Colon (tissue), 2 donors: ENCODE measurements at regions not wholly inside any gene's neighbourhood (a gene's known extent, or its start where the extent isn't known, plus 50 kb on each side); places are given as distances from the start of the nearest gene placed in this dataset.
"Not testable (repeated sequence)": the region's sequence is repeated elsewhere in the genome, so short reads cannot be mapped to it uniquely, and the experiment has no call there.

Experiments
- FAIRE-seq: peaks from 2 replicates; lab custom pipeline; 2012; peaks lifted over from hg19 to GRCh38; lab: Jason Lieb, UNC
- donor health status: control.
- donor health status: control.

DNA sequence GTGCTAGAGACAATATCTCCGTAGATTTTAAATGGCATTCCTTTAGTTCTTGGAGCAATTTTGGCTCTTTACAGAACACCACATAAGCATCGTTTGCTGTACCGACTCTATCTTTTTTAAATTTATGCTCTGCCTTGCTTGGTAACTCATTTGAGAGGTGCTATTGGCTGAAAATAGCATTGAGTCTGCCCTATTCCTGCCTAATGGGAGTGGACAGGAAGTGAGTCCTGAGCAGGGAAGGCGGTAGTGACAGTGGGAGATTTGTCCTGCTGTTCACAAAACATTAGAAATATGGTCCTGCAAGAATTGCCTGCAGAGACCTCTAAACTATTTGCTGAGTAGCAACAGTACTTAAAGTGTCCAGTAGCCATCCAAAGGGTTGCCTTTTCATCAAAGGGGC is 115.2 kb upstream of the IFNE start:
- no peak for FAIRE-seq

DNA sequence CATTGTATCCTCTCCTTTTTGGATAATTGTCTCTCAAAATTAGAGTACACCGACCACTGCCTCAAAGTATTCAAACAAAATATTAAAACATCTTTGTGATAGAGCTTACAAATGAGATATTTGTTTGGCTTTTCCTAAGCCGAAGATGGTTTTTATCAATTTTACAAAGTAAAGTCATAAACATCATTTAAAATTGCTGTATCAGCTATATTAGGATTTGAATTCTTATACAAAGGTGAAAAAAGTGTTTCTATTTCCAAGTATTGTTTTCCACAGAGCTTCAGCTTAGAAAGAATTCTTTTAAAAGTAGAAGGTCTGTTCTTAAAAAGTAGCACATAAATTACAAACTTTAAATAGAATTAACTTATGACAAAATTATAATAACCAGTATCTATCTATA is 116.6 kb upstream of the IFNE start:
- no peak for FAIRE-seq

DNA sequence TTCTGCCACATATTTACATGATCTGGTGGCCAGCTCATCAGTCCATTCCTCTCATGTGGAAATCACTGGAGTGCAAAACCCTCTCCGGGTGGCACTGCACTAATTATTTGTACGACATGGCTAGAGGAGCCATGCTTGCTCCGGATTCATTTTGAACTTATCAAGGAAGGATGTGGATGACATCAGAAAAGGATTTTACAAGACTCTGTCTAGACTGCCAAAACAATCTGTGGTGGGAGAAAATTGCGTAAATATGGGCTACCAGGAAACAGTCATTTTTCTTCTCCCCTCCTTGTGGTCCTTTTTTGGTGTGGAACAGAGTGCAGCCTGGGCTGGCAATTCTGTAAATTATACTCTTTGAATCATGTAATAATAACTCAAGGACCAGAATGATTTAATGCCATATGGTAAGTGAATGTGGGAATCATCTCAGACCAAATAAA is 123.4 kb upstream of the IFNE start:
- FAIRE-seq: no peak

DNA sequence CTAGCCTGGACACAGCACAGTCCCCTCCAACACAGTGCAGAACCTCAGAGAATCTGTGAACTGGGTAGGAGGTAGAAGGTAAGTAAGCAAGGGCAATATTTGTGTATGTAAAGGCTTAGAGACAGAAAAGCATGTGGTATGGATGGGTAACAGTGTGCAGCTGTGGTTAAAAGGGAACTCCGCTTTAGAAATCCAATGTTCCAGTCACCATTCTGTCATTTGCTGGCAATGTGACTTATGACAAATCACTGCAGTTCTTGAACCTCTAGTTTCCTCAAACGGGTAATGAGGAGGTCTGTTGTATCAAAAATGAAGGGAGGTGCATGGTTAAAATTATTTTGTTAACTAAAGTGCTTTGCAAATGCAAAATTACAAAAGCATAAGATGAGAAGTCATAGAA is 125.5 kb upstream of the IFNE start:
- no peak for FAIRE-seq

DNA sequence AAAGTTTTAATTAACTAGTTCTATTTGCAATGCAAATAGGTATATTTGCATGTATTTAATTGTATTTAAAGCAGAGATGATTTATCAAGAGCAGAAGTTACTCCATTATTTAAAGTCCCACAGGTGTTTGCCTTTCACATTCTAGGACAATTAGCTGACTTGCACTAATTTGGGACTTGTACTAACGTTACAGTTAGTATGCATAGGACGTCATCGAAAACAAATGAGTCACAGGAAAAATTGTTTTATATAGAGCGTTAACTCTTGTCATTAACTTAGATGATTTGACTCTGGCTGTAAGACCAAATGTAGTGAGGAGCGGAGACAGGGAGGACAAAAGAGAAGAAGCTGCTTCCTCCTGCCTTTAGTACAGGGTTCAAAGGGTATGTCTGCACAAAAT is 126.1 kb upstream of the IFNE start:
- no peak for FAIRE-seq

DNA sequence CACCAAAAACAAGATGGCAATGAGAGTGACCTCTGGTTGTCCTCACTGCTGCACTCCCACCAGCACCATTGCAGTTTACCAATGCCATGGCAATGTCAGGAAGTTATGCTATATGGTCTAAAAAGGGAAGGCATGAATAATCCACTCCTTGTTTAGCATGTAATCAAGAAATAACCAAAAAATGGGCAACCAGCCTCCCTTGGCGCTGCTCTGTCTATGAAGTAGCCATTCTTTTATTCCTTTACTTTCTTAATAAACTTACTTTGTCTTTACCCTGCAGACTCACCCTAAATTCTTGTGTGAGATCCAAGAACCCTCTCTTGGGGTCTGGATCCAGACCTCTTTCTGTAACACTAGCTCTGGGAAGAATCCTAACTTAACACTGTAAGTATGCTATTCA is 127.4 kb upstream of the IFNE start:
- no peak for FAIRE-seq

DNA sequence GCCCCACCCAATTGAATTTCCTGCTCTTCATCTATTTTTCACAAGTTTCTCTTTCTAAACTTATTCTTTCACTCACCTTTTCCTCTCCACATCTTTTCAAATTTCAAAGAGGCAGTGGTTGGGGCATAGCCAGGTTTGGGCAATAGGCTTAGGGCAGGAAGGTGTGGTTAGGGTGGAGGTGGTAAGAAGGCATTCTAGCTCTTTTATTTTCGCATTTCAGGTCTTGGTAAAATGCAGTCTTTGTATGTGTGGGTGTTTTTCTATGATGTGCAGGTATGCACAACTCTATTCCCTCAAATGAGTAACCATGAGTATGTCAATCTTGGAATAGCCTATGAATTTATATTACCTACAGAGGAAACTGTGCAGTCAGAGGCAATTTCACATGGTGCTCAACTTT is 129.8 kb upstream of the IFNE start:
- no peak for FAIRE-seq

DNA sequence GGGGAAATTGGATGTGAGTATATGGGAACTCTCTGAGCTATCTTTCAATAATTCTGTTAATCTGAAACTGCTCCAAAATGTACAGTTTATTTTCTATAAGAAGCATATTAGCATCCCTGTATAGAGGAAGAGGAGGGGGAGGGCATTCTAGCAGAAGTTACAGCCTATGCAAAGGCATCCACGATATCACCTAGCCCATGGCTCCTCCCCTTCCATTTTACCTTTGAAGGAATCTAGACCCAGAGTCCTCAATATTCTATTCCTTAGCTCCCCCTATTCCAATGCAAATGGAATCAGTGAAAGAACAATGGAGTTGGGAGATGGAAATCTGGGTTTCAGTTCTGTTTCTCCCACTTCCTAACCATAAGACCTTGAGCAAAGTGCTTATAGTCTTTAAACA is 132.9 kb upstream of the IFNE start:
- FAIRE-seq: no peak

DNA sequence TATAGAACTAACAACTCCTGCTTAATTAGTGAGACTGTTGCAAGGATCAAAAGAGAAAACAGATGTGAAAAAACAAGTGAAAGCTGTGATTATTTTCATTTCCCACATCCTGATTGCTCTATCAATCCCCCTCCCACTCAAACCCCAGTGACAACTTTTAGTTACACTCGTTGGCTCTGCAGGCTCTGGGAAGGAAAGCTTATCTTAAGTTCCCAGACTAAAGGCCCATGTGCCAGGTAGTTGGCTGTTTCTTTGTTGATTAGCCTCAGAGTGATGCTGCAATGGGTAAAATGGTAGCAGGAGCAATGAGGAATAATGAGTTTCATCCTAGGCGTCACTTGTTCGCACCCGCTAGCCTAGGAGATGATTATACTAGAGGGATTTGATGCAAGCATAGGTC is 133.3 kb upstream of the IFNE start:
- FAIRE-seq: no peak

DNA sequence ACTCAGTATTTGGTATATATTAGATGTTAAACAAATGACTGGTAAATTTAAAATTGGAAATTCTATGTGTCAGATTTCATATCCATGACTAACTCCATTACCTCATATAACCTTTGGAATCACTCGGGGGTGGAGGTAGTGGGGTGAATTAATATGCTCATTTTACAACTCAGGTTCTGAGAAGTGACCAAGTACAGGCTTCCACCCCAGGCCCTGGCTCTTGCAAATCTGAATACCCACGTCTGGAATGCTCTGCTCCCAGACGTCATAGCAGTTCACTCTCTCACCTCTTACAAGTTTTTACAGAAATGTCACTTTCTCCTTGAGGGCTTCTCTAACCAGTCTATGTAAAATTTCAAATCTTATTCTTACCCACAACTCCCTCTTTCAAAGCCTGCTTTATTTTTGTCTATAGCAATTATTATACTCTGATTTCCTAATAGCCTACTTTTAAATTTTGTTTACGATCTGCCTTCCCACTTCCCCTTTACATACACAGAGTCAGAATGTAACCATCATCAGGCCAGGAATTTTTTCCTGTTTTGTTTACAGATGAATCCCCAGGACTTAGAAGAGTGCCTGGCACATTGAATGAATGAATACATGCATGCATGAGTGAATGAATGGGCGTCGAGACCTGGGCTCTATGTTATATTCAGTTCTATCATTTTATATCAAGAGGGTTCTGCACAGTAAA is 134.1 kb upstream of the IFNE start:
- FAIRE-seq: no peak

DNA sequence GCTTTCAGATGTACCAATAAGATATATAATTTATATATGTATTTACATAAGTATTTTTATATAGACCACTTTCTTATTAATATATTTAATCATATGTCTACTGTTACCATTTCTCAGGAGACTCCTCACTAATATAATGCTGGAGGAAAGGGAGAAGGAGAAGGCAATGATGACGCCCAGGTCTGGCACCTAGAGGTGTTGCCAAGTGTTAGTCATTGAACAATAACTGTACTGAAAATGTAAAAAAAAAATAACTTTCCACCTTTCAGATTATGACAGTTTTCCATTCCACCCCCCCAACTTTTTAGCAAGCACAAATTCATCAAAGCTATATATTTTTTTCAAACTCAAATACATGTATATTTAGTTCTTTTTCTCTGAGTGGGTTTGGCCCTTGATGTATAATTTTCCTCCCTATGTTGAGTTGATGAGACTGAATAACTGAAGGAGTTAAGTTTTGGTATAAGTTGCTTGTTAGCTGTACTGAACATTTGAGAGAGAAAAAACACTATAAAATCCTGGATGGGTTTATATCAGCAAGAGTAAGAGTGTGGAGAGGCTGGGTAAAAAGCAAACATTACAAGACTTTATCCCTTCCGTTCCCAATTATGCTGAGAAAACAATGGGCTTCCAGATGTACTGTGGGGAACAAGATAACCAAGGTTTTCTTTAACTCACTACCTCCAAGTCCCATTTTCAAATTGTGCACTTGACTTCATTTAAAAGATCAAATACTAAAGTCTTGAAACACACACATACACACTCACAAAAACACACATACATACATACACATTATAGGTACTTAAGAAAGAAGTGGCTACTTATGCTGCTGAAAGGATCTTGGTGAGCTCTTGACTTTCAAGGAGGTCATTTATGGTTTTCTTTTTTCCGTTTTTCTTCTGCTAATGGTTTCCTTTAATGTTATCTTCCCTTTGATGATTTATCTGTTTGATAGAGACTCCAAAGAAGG is 142.8 kb upstream of the IFNE start:
- FAIRE-seq: no peak

DNA sequence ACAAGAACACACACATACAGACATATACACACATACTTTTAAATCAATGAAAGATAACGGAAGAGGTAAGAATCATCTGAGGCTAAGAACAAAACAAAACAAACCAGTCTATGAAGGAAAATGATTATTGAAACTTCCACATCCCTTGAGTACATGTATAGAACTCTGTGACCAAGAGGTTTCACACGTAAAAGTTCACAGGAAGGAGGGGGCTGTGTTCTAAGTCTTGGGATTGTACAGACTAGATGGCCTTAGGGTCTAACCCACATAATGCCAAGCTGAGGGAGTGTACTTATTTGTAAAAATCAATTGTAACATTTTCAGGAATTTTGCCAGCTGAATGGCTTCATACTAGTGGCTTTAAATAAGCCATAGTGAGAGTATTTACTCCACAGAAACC is 144.4 kb upstream of the IFNE start:
- no peak for FAIRE-seq

DNA sequence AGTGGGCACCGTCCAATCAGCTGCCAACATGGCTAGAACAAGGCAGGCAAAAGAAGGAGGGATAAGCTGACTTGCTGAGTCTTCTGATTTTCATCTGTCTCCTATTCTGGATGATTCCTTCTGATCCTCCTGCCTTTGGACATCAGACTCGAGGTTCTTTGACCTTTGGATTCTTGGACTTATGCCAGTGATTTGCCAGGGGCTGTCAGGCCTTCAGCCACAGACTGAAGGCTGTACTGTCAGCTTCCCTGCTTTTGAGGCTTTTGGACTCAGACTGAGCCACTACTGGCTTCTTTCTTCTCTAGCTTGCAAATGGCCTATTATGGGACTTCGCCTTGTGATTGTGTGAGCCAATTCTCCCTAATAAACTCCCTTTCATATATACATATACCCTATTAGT is 146.8 kb upstream of the IFNE start:
- FAIRE-seq: not testable (repeated sequence)

DNA sequence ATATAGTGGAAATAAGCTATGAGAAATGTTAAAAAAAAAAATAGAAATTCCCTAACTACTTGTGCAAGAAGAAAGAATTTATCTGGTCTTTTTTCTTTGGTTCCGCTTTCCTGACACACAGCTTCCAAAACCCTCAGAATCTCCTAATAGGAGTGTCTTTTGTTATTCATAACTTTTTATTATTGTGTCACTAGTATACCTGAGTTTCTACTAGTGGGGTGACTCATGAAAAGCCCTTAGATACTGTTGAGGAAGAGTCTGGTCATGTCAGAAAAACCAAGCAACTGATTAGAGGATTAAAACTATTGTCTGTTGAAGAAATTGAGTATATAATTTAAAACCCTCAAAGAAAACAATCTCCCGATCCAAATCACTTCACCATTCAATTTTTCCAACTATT is 152.8 kb upstream of the IFNE start:
- no peak for FAIRE-seq

DNA sequence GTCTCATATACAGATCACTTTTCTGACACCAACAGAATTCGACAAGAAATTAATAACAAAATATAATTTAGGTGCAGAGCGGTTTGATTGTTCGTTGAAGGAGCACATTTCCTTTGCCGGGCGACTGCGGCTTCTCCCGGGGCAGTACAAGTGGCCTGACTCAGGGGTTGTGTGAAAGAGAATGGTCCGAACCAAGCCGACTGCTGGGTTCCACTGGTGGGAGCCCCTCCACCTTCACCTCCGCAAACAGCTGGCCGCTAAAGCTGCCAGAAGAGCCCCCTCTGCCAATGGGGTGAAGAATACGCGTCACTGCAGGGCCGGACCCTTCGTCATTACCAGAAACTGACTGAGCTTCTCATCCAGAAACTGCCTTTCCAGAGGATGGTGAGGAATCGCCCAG is 156.0 kb upstream of the IFNE start:
- no peak for FAIRE-seq

DNA sequence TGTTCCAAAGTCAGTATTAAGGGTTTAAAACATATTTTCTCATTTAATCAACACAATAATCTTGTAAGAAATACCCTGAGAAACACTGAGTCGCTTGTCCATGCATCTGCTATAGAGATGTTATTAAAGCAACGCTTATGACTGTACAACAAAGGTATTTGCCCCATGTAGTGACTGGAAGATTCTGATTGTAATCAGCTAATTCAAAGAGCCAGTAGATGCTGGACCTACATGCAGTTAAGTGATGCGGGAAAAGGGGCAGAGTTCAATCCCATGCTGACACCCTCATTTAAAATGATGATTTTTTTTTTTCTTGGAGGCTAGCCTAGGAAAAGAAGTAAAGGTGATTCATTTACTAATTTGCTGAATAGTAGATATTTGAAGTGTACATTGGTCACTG is 149.3 kb upstream of the MTAP start:
- FAIRE-seq: no peak

DNA sequence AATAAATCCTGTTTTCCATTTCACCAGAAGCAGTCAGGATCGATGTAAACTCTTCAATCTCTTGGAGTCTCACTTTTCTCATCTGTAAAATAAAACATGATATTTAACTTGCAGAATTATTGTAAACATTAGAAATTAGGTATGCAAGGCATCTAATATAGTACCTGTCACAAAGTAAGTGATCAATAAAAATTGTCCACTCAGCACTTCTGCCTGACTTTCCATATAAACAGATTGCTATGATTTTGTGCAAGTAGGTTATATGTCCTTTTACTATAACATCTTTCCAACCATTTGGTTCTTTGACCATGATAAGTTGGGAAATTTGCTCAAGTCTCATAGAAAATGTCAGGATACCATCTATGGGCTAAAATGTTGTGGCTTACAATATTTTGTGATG is 148.8 kb upstream of the MTAP start:
- no peak for FAIRE-seq

DNA sequence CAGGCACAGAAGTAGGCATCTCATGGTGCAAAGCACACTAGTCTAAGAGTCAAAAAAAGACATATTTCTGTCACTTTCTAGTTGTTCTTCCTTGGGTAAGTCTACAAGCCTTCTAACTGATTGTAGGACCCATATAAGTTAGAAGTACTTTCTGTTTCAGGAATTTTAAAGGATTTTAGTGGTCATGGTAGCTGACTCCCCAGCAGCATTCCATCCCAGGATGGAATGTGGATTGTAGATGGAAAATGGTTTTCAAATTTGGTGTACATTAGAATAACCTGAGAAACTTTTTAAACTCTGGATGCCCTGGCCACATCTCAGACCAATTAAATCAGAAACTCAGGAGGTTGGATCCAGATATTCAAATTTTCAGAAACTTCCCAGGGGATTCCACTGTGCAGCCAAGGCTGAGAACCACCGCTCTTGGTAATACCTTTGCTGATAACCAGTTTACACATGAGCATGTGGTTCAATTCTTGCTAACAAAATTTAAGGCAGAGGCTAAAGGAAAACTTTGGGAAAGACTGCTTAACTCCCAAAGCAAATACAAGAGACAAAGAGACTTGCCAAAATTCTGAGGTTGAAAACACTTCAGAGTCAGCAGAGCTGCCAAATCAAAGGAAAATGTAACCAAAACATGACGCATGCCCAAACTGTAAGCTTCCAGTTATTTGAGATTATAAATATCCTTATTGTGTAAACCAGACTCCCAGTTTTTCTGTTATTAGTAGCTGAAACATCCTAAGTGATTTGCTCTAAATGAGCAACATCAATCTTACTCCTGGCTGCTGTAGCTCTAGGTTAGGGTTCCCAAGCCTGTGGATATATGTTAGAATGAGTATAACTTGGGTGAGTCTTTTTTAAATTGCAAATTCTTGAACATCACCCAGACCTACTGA is 145.4 kb upstream of the MTAP start:
- FAIRE-seq: no peak

DNA sequence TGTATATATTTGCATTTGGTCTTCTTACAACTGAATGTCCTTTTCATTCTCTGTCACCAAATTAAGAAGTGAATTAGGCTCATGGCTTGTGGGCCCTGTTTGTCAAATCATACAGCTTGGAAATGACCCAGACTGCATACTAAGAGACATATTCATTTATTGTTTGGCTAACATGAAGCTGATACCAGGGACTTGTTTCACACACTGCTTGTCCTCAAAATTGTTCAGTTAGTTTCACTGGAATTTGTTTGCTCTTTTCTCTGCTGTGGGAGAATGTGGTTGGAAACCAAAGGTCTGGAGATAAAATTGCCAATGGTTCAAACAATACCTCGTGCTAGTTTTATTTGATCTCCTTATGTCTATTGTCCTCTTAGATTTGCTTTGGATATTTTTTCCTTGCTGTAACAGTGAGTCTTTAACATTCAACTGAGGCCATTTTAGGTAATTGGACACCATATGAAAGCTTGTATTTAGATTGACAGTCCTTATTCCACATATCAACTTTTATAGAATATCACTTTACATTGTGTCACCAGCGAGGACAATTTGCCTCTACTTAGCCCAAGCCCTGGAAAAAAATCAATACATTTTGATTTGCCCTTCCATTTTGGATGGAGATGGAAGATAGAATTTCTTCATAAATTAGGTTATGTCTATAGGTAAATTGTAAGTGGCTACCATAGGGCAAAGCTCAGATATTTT is 144.3 kb upstream of the MTAP start:
- no peak for FAIRE-seq

DNA sequence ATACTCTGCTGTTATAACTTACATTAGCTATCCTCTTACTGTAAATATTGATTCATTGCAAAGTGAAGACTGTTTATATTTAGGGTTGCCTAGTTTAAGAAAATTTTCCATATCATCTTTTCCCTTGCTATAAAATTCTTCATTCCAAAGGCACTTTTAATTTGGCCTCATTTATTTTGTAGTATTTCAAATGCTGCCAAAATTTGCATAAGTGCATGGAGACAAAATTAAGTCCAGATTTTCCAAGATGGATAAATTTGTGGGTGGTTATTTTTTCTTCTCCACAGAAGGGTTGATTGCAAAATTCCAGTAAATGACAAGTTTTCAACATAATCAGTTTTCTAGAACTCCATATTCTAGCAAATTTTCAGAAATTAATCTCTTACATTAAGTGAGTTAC is 141.5 kb upstream of the MTAP start:
- FAIRE-seq: no peak

DNA sequence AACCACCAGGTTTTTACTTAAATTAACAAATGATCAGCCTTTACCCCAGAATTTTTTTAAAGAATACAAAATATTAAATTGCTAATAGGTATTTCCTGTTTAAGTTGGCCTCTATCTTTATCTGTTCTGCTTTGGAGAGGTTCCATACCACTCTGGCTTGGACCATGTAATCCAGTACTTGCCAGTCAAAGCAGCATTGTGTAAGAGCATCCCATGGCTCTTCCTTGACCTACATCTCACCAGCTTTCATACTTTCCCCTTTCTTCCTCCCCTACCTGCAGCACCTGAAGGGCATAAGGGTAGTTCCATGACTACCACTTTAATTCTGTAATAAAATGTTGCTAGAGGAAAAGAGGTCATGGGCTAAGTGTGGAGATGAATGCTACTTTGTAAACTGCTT is 140.8 kb upstream of the MTAP start:
- no peak for FAIRE-seq

DNA sequence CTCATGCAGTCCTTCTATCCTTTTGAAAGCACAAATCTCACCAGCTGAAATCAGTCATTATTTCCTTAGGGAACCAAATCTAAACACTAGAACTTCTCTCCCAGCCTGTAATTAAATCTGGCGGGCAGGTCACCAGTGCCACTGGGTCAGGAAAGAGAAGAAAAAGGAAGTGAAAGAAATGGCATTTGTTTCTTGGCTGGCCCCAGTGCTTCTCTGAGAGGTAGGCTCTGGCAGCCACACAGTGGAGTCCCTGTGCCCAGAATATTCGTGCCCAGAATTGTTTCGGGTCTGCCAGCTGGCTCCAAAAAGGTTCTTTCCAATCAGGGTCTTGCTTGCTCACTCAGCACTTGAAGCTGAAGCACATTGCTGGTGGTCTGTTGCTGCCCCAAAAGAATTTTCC is 133.9 kb upstream of the MTAP start:
- no peak for FAIRE-seq
